HG03432 (cell line): ENCODE measurements at regions not wholly inside any gene's neighbourhood (a gene's known extent, or its start where the extent isn't known, plus 50 kb on each side); places are given as distances from the start of the nearest gene placed in this dataset.

Experiments used
- ATAC-seq: cut with Tn5 transposase; IDR thresholded peaks from one replicate; pipeline ENCODE4 v1.9.1; 2021; ENCODE audit warnings: mild to moderate bottlenecking, moderate library complexity; ENCODE audit not compliant: unreplicated experiment

DNA sequence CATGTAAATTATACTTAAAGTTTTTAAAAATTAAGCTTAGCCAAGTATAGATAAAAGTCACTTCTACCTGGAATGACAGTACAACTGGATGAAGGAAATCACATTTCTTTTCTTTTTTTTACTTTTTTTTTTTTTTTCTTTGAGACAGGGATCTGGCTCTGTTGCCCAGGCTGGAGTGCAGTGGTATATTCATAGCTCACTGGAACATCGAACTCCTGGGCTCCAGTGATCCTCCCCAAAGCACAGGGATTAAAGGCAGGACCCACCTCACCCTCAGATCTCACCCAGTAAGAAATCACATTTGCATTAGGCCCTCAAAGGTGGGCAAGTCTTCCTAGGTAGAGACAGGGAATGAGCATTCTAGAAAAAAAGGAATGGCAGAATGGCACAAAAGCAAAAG lies 69.5 kb upstream of the C1GALT1 start:
- no peak for ATAC-seq

DNA sequence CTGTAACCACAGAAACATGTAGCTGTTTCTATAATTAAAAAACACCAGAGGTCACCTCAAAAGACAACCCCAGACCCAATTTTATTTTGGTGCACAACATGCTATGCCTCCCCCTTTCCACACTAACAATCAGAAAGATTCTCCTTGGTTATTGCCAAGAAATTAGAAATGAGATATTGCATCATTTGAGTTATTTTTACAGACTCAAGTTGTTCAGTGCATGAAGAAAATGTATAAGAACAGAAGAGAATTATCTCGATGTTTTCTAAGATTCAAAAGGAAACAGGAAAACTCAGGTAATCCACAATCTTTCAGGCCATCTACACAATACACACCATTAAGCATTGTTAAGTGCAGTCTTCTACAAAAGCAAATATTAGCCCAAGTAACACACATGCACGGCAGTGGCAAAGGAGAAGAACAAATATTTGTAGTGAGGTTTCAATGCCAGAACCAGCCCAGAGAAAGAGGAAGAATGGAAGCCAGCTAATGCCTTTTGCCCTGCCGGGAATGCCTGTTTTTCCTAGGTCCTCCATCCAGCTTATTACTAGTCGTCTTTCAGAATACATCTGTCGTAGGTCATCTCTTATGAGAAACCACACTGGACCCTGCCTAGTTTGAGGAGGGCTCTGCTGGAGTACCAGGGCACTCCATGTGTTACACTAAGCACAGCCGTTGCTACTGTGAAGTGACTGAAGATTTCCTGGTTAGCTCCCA lies 67.6 kb upstream of the C1GALT1 start:
- ATAC-seq = no peak

DNA sequence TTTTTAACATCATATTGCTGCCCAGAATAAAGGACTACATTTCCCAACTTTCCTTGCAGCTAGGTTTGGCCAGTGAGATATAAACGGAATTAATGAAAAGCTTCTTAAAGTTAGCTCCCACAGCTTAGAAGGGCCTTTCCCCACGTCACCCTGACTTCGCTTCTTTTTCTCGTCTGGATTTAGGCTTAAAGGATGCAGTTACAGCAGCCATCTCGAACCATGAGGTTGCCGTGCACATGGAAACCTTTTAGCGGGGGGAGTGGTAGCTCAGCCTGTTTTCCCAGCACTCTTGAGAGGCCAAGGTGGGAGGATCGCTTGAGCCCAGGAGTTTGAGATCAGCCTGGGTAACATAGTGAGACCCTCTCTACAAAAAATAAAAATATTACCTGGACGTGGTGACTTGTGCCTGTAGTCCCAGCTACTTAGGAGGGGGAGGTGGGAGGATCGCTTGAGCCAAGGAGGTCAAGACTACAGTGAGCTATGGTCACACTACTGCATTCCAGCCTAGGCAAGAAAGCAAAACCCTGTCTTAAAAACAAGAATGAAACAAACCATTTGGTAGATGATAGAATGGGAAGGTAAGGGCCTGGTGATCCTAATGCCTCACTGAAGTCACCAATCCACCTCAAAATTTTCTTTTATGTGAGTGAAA lies 64.3 kb upstream of the C1GALT1 start:
- ATAC-seq = no peak

DNA sequence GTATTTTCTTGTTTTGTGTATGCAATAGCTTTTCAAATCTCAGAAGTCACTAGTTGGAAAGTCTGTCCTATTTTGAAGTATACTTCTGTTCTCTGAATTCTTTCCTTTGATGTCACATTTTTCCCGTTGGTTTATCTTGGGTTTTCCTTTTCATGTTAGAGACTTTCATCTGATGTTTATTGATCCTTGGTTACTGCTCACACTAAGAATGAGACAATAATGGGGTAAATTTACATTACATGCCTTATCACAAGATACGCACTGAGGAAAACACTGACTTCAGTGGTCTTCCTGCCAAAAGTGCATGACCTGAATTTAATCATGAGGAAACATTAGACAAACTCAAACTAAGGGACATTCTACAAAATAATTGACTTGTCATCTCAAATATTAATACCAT lies 63.5 kb upstream of the C1GALT1 start:
- ATAC-seq = no peak

DNA sequence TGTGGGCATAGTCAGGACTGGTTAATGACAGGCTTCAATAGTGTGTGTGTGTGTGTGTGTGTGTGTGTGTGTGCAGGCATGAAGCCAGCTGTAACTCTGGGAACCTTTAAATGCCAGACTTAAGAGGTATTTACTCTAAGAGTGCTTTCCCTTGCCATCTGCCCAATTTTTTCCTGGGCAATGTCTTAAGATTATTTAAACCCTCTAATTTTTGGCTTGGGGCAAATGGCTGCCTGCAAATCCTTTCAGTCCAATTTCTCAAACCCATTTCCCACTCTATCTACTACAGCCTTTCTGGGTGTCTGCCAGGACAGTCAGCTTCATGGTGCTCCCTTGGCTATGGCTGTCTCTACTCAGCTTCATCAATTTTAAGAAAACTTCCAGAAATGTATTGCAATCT lies 62.6 kb upstream of the C1GALT1 start:
- ATAC-seq = no peak

DNA sequence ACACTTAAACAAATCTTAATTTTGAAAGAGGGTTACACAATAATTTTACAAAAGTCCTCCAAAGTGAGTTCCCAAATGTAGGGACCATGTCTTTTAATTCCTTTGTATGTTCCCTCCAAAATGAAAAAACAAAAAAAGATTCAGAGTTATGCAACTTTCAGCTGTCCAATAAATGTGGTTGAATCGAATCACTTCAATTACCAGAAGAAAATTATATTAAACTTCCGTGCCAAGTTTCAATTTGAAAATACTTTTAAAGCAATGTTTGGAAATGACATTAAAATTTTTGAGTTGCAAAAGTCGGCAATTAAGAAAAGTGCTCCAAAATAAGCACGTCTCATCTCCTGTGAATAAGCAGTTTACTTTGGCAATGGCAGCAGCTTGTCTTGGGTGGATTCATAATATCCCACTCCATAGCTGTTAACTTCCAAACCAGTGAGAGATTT lies 60.3 kb upstream of the C1GALT1 start:
- no peak for ATAC-seq

DNA sequence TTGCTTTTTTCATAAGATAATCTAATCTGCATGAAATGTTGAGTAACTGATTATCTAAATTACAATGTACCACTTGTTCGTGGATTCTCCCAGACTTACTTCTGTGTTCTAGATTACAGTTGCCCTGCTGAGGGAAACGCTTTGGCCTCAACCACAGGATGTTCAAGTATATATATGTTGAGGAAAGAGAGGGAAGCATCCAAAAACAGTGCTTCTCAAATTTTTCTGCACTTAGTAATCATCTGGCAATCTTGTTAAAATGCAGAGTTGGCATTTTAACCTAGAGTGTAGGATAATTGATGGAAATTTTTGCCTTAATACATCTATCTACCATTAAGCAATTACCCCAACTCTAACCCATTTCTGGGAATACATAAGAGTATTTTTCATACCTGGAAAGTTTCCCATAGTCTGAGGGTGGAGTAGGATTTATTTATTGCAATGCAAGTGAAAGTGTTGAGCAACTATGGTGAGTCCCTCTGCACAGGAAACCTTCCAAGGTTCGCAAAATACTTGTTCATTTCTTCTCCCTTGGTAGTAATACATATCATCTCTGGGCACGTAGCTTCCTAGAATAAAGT lies 59.6 kb upstream of the C1GALT1 start:
- no peak for ATAC-seq

DNA sequence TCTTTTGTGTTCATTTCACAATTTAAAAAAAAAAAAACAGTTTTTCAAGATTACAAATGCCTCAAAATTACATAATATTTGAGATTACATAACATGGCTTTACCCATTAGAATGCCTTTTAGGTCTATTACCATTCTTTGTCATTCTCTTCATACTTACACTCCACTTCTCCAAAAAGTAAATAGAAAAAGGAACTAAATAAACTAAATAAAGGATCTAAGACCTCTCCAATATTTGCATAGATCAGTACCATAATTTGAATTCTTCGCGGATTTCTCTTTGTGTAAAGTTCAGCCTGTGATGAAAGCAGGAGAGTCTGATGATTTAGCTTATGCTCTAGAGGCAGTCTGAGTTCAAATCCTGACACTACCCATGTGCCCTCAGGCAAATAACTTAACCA lies 56.4 kb upstream of the C1GALT1 start:
- no peak for ATAC-seq

DNA sequence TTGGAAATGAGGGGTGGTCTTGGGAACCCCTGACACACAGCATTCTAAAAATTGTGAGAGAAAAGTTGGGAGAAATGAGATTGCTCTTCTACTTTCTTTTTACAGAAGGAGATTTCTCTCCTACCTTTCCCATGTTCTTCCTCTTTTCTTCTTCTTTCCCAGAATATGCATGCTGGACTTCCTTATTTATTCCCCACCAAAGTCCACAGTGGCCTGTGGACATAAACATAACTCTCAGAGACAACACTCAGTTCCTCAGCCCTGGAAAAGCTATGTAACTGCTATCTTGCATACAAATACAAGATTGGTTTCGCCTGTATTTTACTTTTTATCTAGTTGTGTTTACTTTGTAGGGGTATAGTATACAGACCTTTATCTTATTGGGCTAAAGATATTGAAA lies 54.6 kb upstream of the C1GALT1 start:
- ATAC-seq = no peak

DNA sequence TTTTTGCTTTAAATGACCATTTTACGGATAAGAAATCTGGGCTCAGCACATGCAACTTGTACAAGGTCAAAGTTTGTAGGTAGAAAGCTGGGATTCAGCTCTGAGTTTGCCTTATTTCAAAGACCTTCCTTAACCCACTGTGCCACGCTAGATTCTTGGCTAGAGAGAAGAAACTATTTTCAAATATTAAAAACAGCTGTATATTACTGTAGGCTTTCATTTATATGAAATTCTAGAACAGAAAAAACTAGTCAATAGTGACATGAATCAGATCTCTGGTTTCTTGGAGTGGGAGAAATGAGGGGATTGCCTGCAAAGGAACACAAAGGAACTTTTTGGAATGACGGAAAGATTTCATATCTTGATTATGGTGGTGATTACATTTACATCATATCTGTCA lies 53.0 kb upstream of the C1GALT1 start:
- no peak for ATAC-seq

DNA sequence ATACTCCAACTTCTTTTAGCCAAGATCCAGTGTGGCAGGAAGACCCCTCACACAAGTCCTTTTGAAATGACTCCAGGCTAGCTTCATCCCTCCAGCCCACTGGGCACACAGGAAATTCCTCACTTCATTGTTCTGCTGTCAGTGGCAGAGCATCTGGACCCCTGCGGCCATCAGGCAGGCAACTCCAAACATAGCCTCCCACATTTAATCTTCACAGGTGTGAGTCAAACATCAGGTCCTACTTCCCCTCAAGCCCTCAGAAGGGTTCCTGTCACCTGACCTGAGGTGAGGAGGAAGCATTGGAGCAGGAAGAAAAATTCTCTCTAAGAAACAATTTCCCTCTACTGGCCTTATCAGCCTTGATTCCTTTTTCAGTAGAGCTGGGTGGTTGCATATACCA lies 51.1 kb upstream of the C1GALT1 start:
- no peak for ATAC-seq
